GM21723 (cell line): ENCODE measurements at regions not wholly inside any gene's neighbourhood (a gene's known extent, or its start where the extent isn't known, plus 50 kb on each side); places are given as distances from the start of the nearest gene placed in this dataset.

Source experiments
- ATAC-seq: cut with Tn5 transposase; IDR thresholded peaks from one replicate; pipeline ENCODE4 v1.9.1; 2021; ENCODE audit warnings: mild to moderate bottlenecking, moderate library complexity; ENCODE audit not compliant: unreplicated experiment

- ATAC-seq, result peak; percentile 59
Observed at GRCh38 chr3:59424268-59425010, 374.6 kb upstream of the CFAP20DC start.

- ATAC-seq, result no peak
Observed at GRCh38 chr3:59423707-59424106, 373.9 kb upstream of the CFAP20DC start.

GRCh38 chr3:59422312-59422711 is 372.5 kb upstream of the CFAP20DC start:
- no peak for ATAC-seq

GRCh38 chr3:59418836-59419235 is 369.0 kb upstream of the CFAP20DC start:
- no peak for ATAC-seq

GRCh38 chr3:59412516-59412915 is 362.7 kb upstream of the CFAP20DC start:
- ATAC-seq, result no peak

- ATAC-seq, result no peak
Observed at GRCh38 chr3:59411694-59412093, 361.9 kb upstream of the CFAP20DC start.

- no peak for ATAC-seq
Observed at GRCh38 chr3:59411186-59411585, 361.4 kb upstream of the CFAP20DC start.

GRCh38 chr3:59408047-59408624 is 358.3 kb upstream of the CFAP20DC start:
- peak; percentile 82 for ATAC-seq

GRCh38 chr3:59407425-59407824 is 357.6 kb upstream of the CFAP20DC start:
- ATAC-seq, result no peak

GRCh38 chr3:59406943-59407342 is 357.1 kb upstream of the CFAP20DC start:
- ATAC-seq, result peak; percentile 86

- ATAC-seq, result no peak
Observed at GRCh38 chr3:59404851-59405250, 355.0 kb upstream of the CFAP20DC start.

GRCh38 chr3:59404064-59404463 is 354.2 kb upstream of the CFAP20DC start:
- no peak for ATAC-seq

GRCh38 chr3:59401924-59402323 is 352.1 kb upstream of the CFAP20DC start:
- no peak for ATAC-seq

- ATAC-seq, result no peak
Observed at GRCh38 chr3:59392116-59392515, 342.3 kb upstream of the CFAP20DC start.

GRCh38 chr3:59391131-59391530 is 341.3 kb upstream of the CFAP20DC start:
- ATAC-seq, result no peak

GRCh38 chr3:59388555-59389270 is 338.9 kb upstream of the CFAP20DC start:
- peak; percentile 63 for ATAC-seq

GRCh38 chr3:59386165-59386564 is 336.3 kb upstream of the CFAP20DC start:
- ATAC-seq, result peak; percentile 74

- ATAC-seq, result no peak
Observed at GRCh38 chr3:59385547-59385946, 335.7 kb upstream of the CFAP20DC start.

GRCh38 chr3:59381282-59381681 is 331.5 kb upstream of the CFAP20DC start:
- ATAC-seq, result peak; percentile 70

GRCh38 chr3:59380146-59380545 is 330.3 kb upstream of the CFAP20DC start:
- ATAC-seq, result no peak

GRCh38 chr3:59374818-59375211 is 325.0 kb upstream of the CFAP20DC start:
- ATAC-seq, result peak; percentile 100
